GM23248 (cell line): ENCODE measurements at regions not wholly inside any gene's neighbourhood (a gene's known extent, or its start where the extent isn't known, plus 50 kb on each side); places are given as distances from the start of the nearest gene placed in this dataset.

Source experiments
- DNase-seq: peaks from one replicate; pipeline ENCODE4 v3.0.0-alpha.2; 2015
- H2AFZ ChIP-seq: fragments of 200-600 bp; sonication (generic); 2 replicates; pipeline ENCODE4 v1.6.1; 2016; ENCODE audit warnings: antibody characterized with exemption
- H3F3A ChIP-seq: fragments of 200-600 bp; sonication (generic); 2 replicates; pipeline ENCODE4 v1.6.1; 2016; ENCODE audit warnings: mild to moderate bottlenecking, antibody characterized with exemption, mixed run types; ENCODE audit not compliant: insufficient read depth
- H3K27ac ChIP-seq: fragments of 200-600 bp; sonication (generic); 2 replicates; pipeline ENCODE4 v1.5.1; 2016; ENCODE audit warnings: mild to moderate bottlenecking
- H3K27me3 ChIP-seq: fragments of 200-600 bp; sonication (generic); replicated peaks from 2 replicates; pipeline ENCODE4 v1.6.1; 2016; ENCODE audit warnings: mild to moderate bottlenecking; ENCODE audit not compliant: insufficient read depth
- H3K36me3 ChIP-seq: fragments of 200-600 bp; sonication (generic); 2 replicates; pipeline ENCODE4 v1.6.1; 2016; ENCODE audit warnings: low read depth, mild to moderate bottlenecking
- H3K4me1 ChIP-seq: fragments of 200-600 bp; sonication (generic); 2 replicates; pipeline ENCODE4 v1.6.1; 2016; ENCODE audit warnings: mild to moderate bottlenecking; ENCODE audit not compliant: insufficient read depth
- H3K4me2 ChIP-seq: fragments of 200-600 bp; sonication (generic); one replicate; pipeline ENCODE4 v1.6.1; 2016; ENCODE audit warnings: mild to moderate bottlenecking; ENCODE audit not compliant: unreplicated experiment
- H3K4me3 ChIP-seq: fragments of 200-600 bp; sonication (generic); 2 replicates; pipeline ENCODE4 v1.5.1; 2016; ENCODE audit warnings: mild to moderate bottlenecking
- H3K79me2 ChIP-seq: fragments of 200-600 bp; sonication (generic); 2 replicates; pipeline ENCODE4 v1.6.1; 2016; ENCODE audit warnings: mild to moderate bottlenecking; ENCODE audit not compliant: insufficient read depth
- H3K9ac ChIP-seq: fragments of 200-600 bp; sonication (generic); 2 replicates; pipeline ENCODE4 v1.6.1; 2016; ENCODE audit warnings: mild to moderate bottlenecking
- H3K9me2 ChIP-seq: fragments of 200-600 bp; sonication (generic); 2 replicates; pipeline ENCODE4 v1.6.1; 2016; ENCODE audit warnings: mixed run types, mild to moderate bottlenecking, moderate library complexity; ENCODE audit not compliant: insufficient read depth
- H3K9me3 ChIP-seq: fragments of 200-600 bp; sonication (generic); one replicate; pipeline ENCODE4 v1.6.1; 2017; ENCODE audit warnings: low read depth
- H4K20me1 ChIP-seq: fragments of 200-600 bp; sonication (generic); 2 replicates; pipeline ENCODE4 v1.6.0; 2016; ENCODE audit not compliant: insufficient read depth
- EZH2 ChIP-seq: fragments of 200-600 bp; sonication (generic); IDR thresholded peaks from 2 replicates; pipeline ENCODE4 v1.6.1; 2018; ENCODE audit warnings: antibody characterized with exemption, mild to moderate bottlenecking; ENCODE audit not compliant: insufficient read depth, poor library complexity, severe bottlenecking
- EZH2phosphoT487 ChIP-seq: fragments of 200-600 bp; sonication (generic); IDR thresholded peaks from 2 replicates; pipeline ENCODE4 v1.6.1; 2018; ENCODE audit warnings: antibody characterized with exemption, moderate library complexity, mild to moderate bottlenecking, low read depth; ENCODE audit not compliant: insufficient read depth
- WGBS, 2 experiments: methylation state at CpG; one replicate each; pipeline ENCODE4 v1.1.6; 2015 to 2017; ENCODE audit warnings: low lambda C conversion rate in 2 of 2, low coverage in 1 of 2; ENCODE audit errors: missing lambda C conversion rate in 2 of 2; 5-methylcytosine and 5-hydroxymethylcytosine counted together
- in situ Hi-C: fragments of 300-500 bp; cut with MboI; formaldehyde crosslinking; loops from 2 replicates; pipeline ENCODE4 v1.15.0; 2020

DNA sequence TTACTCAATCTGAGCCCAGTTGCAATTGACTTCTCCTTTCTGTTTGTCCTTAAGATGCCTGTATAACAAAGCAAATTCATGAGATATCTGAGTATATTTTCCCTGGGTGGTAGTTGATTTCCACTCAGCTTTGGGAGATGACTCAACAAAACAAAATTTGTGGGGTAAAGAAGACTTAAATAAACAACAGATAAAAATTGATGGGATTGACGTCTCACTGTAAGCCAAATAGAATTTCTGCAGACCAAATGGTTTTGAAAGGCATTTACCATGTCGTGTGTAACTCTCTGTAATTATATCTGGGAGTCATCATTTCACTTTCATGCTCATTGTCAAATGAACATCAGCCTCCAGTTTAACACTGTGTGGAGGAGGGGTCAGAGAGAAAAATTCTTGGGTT lies 255.4 kb upstream of the MYO3A start:
- Histone ChIP-seq H3K4me3 (no peak overlapping the region), H3K4me1 (no peaks in the 10 kb centered on the region), H3K4me2 (no peak overlapping the region), H3K9me2 (no peaks in the 10 kb centered on the region), H3K9ac (no peak overlapping the region), H3K36me3 (no peaks in the 10 kb centered on the region), H3F3A (no peaks in the 10 kb centered on the region), H3K79me2 (no peaks in the 10 kb centered on the region), H3K27ac (no peak overlapping the region), H3K9me3 (no peaks in the 10 kb centered on the region), H4K20me1 (no peaks in the 10 kb centered on the region), H2AFZ (no peak overlapping the region), H3K27me3 (no peaks in the 10 kb centered on the region)
- in situ Hi-C loops: no loop called here
- no peak for DNase-seq
- TF ChIP-seq EZH2: no peak
- no peak for TF ChIP-seq EZH2phosphoT487
- 1 to 3% methylated on average over 2 of the region's 2 CpGs for WGBS, 2 experiments

DNA sequence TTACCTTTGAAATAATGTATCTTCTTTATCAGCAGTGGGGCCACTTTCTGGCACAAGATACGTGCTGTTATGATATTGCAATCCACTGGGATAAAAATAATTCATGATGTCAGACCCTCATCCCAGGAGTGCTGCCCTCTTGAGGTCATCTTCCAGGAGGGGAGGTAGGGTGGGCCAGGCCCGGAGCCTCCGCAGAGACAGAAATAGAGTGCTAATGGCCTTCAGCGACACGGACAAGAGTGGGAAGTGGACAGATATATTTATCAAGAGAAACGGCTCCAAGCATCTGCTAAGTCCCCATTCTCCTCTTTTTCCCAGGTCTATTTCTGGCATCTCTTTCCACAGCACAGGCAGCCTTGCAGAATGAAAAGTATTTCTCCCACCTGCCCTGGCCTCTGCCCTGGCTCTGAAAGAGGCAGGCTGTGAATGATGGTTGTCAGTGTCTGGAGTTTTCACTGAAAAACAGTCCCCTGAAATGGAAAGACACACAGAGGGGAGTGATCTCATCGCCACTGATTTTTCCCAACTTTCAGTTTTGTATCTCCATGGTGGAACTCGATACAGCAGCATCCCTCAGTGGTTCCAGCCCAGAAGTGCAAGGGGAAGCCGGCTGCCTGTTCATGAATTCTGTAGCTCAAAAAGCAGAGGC lies 251.7 kb upstream of the MYO3A start:
- no peaks in the 10 kb centered on the region for H3K36me3 ChIP-seq
- H3K9ac ChIP-seq: no peak overlapping the region
- in situ Hi-C loops: no loop called here
- H3K4me2 ChIP-seq: peak overlapping the region; percentile 67
- H3K4me1 ChIP-seq: no peaks in the 10 kb centered on the region
- DNase-seq: peak; percentile 58
- H3K4me3 ChIP-seq: peak overlapping the region; percentile 48
- H3K27me3 ChIP-seq: no peaks in the 10 kb centered on the region
- no peaks in the 10 kb centered on the region for H3K79me2 ChIP-seq
- no peak overlapping the region for H3K27ac ChIP-seq
- peak overlapping the region; percentile 82 for H2AFZ ChIP-seq
- 8 to 10% methylated on average over 9 of the region's 9 CpGs for WGBS, 2 experiments
- no peaks in the 10 kb centered on the region for H3K9me2 ChIP-seq
- no peaks in the 10 kb centered on the region for H3K9me3 ChIP-seq
- no peaks in the 10 kb centered on the region for H3F3A ChIP-seq
- no peaks in the 10 kb centered on the region for H4K20me1 ChIP-seq
- no peak for TF ChIP-seq EZH2phosphoT487
- TF ChIP-seq EZH2: no peak

DNA sequence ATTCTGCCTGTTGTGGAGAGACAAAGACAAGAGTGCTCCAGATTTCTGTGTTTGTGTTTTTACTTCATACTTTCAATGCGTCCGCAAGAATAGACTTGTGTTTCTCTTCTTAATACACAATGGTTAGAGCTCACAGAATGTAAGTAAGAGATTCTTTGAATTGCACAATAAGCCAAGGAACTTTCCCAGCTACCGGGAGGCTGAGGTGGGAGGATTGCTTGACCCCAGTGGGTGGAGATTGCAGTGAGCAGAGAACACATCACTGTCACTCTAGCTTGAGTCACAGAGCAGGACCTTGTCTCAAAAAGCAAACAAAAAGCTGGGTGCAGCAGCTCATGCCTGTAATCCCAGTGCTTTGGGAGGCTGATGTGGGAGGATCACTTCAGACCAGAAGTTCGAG lies 250.7 kb upstream of the MYO3A start:
- H3K36me3 ChIP-seq: no peaks in the 10 kb centered on the region
- no peaks in the 10 kb centered on the region for H3K9me3 ChIP-seq
- in situ Hi-C loops: no loop called here
- H3K79me2 ChIP-seq: no peaks in the 10 kb centered on the region
- no peaks in the 10 kb centered on the region for H4K20me1 ChIP-seq
- H3K4me2 ChIP-seq: no peak overlapping the region
- TF ChIP-seq EZH2phosphoT487 (no peak), EZH2 (no peak)
- DNase-seq: no peak
- no peak overlapping the region for H3K27ac ChIP-seq
- H3F3A ChIP-seq: no peaks in the 10 kb centered on the region
- H3K4me1 ChIP-seq: no peaks in the 10 kb centered on the region
- no peak overlapping the region for H3K4me3 ChIP-seq
- H3K27me3 ChIP-seq: no peaks in the 10 kb centered on the region
- no peak overlapping the region for H2AFZ ChIP-seq
- no peaks in the 10 kb centered on the region for H3K9me2 ChIP-seq
- H3K9ac ChIP-seq: no peak overlapping the region
- WGBS, 2 experiments: 48 to 52% methylated on average over 4 of the region's 4 CpGs

DNA sequence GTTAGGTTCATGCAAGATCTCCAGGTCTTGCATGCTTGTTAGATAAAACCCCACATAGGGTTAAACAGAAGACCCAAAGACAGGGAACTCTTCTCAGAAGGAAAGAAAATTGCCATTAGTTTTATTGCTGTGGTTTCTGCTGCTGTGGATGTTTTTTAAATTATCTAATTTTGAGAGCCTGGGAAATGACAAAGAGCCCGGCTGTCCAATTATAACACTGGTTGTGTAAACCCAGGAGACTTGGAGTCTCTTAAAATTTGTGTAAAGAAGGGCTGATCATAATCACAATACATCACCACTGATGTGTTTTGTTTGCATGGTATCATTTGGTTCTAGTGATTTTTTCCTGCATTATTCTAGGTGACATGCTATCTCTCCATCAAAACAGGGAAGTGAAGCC lies 246.5 kb upstream of the MYO3A start:
- Histone ChIP-seq H3K4me1 (no peaks in the 10 kb centered on the region), H2AFZ (no peak overlapping the region)
- in situ Hi-C loops: no loop called here

More for the DNA sequence above, 246.5 kb upstream of the MYO3A start:
- TF ChIP-seq EZH2 (no peak), EZH2phosphoT487 (no peak)
- H4K20me1 ChIP-seq: no peaks in the 10 kb centered on the region
- H3K27ac ChIP-seq: no peak overlapping the region
- H3K79me2 ChIP-seq: no peaks in the 10 kb centered on the region
- H3F3A ChIP-seq: no peaks in the 10 kb centered on the region
- H3K4me3 ChIP-seq: no peak overlapping the region
- WGBS, 2 experiments: 0% methylated on average over 1 of the region's 1 CpG
- no peaks in the 10 kb centered on the region for H3K9me2 ChIP-seq
- H3K9ac ChIP-seq: no peak overlapping the region
- 0 out of 2 replicates have a peak, but pooled peaks cover 2% of the 10 kb centered on the region for H3K27me3 ChIP-seq
- no peak overlapping the region for H3K4me2 ChIP-seq
- DNase-seq: no peak
- no peaks in the 10 kb centered on the region for H3K36me3 ChIP-seq
- H3K9me3 ChIP-seq: no peaks in the 10 kb centered on the region
